ENCODE measurements at regions not wholly inside any gene's neighbourhood (a gene's known extent, or its start where the extent isn't known, plus 50 kb on each side); places are given as distances from the start of the nearest gene placed in this dataset.
"Not testable (repeated sequence)": the region's sequence is repeated elsewhere in the genome, so short reads cannot be mapped to it uniquely, and the experiment has no call there.

DNA sequence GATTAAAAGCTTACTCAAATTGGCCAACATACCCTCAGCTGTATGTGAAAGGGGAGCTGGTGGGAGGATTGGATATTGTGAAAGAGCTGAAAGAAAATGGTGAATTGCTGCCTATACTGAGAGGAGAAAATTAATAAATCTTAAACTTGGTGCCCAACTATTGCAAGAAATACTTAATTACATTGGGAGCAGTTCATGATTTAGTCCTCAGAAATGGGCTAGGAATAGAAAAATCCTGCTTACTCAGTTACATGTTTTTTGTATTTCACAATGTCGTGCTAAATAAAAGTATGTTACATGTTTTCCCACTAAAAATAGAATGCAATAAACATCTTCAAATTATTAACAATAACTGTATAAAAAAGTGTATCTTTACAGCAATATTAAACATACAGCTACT lies 100.0 kb downstream of the FAM217A start:
- TF ChIP-seq CTCF, EP300 (IDR thresholded peaks at IDR 0.05): not testable (repeated sequence)

Measured in tibial nerve (tissue), 4 donors.